Right lobe of liver (tissue), 6 donors: ENCODE measurements at regions not wholly inside any gene's neighbourhood (a gene's known extent, or its start where the extent isn't known, plus 50 kb on each side); places are given as distances from the start of the nearest gene placed in this dataset.

Experiments
- ATAC-seq, 4 donors: fragments of 200-7000 bp; cut with Tn5 transposase; one replicate each; pipeline ENCODE4 v1.9.1; 2020; ENCODE audit warnings: mild to moderate bottlenecking in 4 of 4, moderate library complexity in 4 of 4
- DNase-seq, 3 donors: peaks; one replicate each; pipeline ENCODE4 v3.0.0-alpha.2; 2020
- H3K27ac ChIP-seq, 3 donors: fragments of 200-600 bp; one replicate each; pipeline ENCODE4 v1.8.0; 2022
- H3K27me3 ChIP-seq, 2 donors: fragments of 200-600 bp; one replicate each; pipeline ENCODE4 v1.8.0; 2022
- H3K36me3 ChIP-seq, 4 donors: fragments of 200-600 bp; sonication (generic) in 1 of 4; one replicate each; pipeline versions ENCODE4 v1.5.1 to v1.8.0; 2017 to 2022; ENCODE audit warnings: control low read depth in 1 of 4
- H3K4me1 ChIP-seq, 4 donors: fragments of 200-600 bp; sonication (generic) in 1 of 4; one replicate each; pipeline versions ENCODE4 v1.5.1 to v1.8.0; 2017 to 2022; ENCODE audit warnings: control low read depth in 1 of 4
- H3K4me3 ChIP-seq, 3 donors: fragments of 200-600 bp; one replicate each; pipeline ENCODE4 v1.8.0; 2022
- H3K9me3 ChIP-seq, 4 donors: fragments of 200-600 bp; sonication (generic) in 1 of 4; one replicate each; pipeline versions ENCODE4 v1.5.1 to v1.8.0; 2017 to 2022; ENCODE audit warnings: control low read depth in 1 of 4
- CTCF ChIP-seq, 4 donors: fragments of 200-600 bp in 3 of 4; fragments of 450-650 bp in 1 of 4; IDR thresholded peaks; one replicate each; pipeline versions ENCODE4 v1.5.1 to v1.8.0; 2016 to 2022; ENCODE audit warnings: antibody characterized with exemption in 4 of 4, mild to moderate bottlenecking in 2 of 4
- POLR2A ChIP-seq: fragments of 450-650 bp; IDR thresholded peaks from one replicate; pipeline ENCODE4 v1.6.1; 2017; ENCODE audit warnings: antibody characterized with exemption, mild to moderate bottlenecking
- WGBS: methylation state at CpG from one replicate; pipeline ENCODE4 v1.1.6; 2018; ENCODE audit warnings: low coverage, low lambda C conversion rate; ENCODE audit not compliant: insufficient coverage; ENCODE audit errors: missing lambda C conversion rate; 5-methylcytosine and 5-hydroxymethylcytosine counted together
- intact Hi-C, 2 donors: fragments of 100-400 bp; cut with DNase I; formaldehyde crosslinking; loops; one replicate each; pipeline versions ENCODE4 v1.11.2 to v1.14.1; 2022
- donor health status: DM: no; HTN: yes; CAD: no.
- donor health status: DM: no; HTN: no; CAD: no.
- donor health status: DM: no; HTN: no; CAD: no.
- donor health status: DM: no; HTN: yes; CAD: no.
- donor health status: DM: no; HTN: yes; CAD: no.

GRCh38 chr1:219689774-219690173 lies 76.9 kb upstream of the ZC3H11B start:
- no peak for ATAC-seq
- Histone ChIP-seq H3K27me3 (no peaks in the 10 kb centered on the region), H3K36me3 (no peaks in the 10 kb centered on the region), H3K4me1 (no peaks in the 10 kb centered on the region), H3K4me3 (no peak overlapping the region), H3K9me3 (no peaks in the 10 kb centered on the region), H3K27ac (no peak overlapping the region)
- TF ChIP-seq CTCF (IDR thresholded peaks at IDR 0.05) (no peak), POLR2A (no peak)
- 26% methylated on average over 2 of the region's 2 CpGs for WGBS
- intact Hi-C loops: no loop called here
- DNase-seq: no peak

- intact Hi-C loops: no loop called here
- no peak overlapping the region for H3K27ac ChIP-seq
- H3K27me3 ChIP-seq: no peaks in the 10 kb centered on the region
- ATAC-seq: no peak
- no peaks in the 10 kb centered on the region for H3K36me3 ChIP-seq
- no peaks in the 10 kb centered on the region for H3K9me3 ChIP-seq
- no peak overlapping the region for H3K4me3 ChIP-seq
- H3K4me1 ChIP-seq: no peaks in the 10 kb centered on the region
- no peak for TF ChIP-seq CTCF (IDR thresholded peaks at IDR 0.05)
- TF ChIP-seq POLR2A: no peak
- DNase-seq: no peak
Measured at GRCh38 chr1:219687779-219688178, 74.9 kb upstream of the ZC3H11B start.

- H3K27me3 ChIP-seq: no peaks in the 10 kb centered on the region
- no peaks in the 10 kb centered on the region for H3K36me3 ChIP-seq
- intact Hi-C loops: no loop called here
- no peak overlapping the region for H3K4me3 ChIP-seq
- DNase-seq (no peak), ATAC-seq (no peak)
- TF ChIP-seq CTCF (IDR thresholded peaks at IDR 0.05): no peak
- no peak for TF ChIP-seq POLR2A
- no peak overlapping the region for H3K27ac ChIP-seq
- 88% methylated on average over 2 of the region's 2 CpGs for WGBS
- H3K9me3 ChIP-seq: no peaks in the 10 kb centered on the region
- no peaks in the 10 kb centered on the region for H3K4me1 ChIP-seq
Measured at GRCh38 chr1:219686171-219686570, 73.3 kb upstream of the ZC3H11B start.

- Histone ChIP-seq H3K27me3 (no peaks in the 10 kb centered on the region), H3K27ac (no peak overlapping the region), H3K9me3 (no peaks in the 10 kb centered on the region), H3K4me3 (no peak overlapping the region), H3K4me1 (no peaks in the 10 kb centered on the region), H3K36me3 (no peaks in the 10 kb centered on the region)
- peak in 2 of 4 donors; percentile 22 to 32 for ATAC-seq
- TF ChIP-seq POLR2A (no peak), CTCF (IDR thresholded peaks at IDR 0.05) (no peak)
- intact Hi-C loops: no loop called here
- DNase-seq: no peak
- 70% methylated on average over 1 of the region's 1 CpG for WGBS
Measured at GRCh38 chr1:219682788-219683187, 69.9 kb upstream of the ZC3H11B start.

GRCh38 chr1:219681876-219682275 lies 69.0 kb upstream of the ZC3H11B start:
- H3K9me3 ChIP-seq: no peaks in the 10 kb centered on the region
- intact Hi-C loops: no loop called here
- no peaks in the 10 kb centered on the region for H3K4me1 ChIP-seq
- H3K4me3 ChIP-seq: no peak overlapping the region
- no peak for ATAC-seq
- no peaks in the 10 kb centered on the region for H3K36me3 ChIP-seq
- no peaks in the 10 kb centered on the region for H3K27me3 ChIP-seq
- H3K27ac ChIP-seq: no peak overlapping the region
- no peak for TF ChIP-seq POLR2A
- no peak for TF ChIP-seq CTCF (IDR thresholded peaks at IDR 0.05)
- WGBS: 83% methylated on average over 1 of the region's 1 CpG
- DNase-seq: no peak
